Keratinocyte (primary cell): ENCODE measurements at regions not wholly inside any gene's neighbourhood (a gene's known extent, or its start where the extent isn't known, plus 50 kb on each side); places are given as distances from the start of the nearest gene placed in this dataset.

Experiments
- DNase-seq: peaks from one replicate; pipeline ENCODE4 v3.0.0-alpha.2; 2011; ENCODE audit warnings: low read depth, missing footprints, low spot score
- FAIRE-seq: peaks from 2 replicates; lab custom pipeline; 2011; peaks lifted over from hg19 to GRCh38; lab: Jason Lieb, UNC
- H2AFZ ChIP-seq: 2 replicates; pipeline ENCODE4 v1.6.0; 2012; ENCODE audit warnings: low read length, control low read depth, inconsistent platforms; ENCODE audit not compliant: control insufficient read depth
- H3K27ac ChIP-seq: 2 replicates; pipeline ENCODE4 v1.5.1; 2011; ENCODE audit warnings: low read length; ENCODE audit not compliant: control insufficient read depth, insufficient read depth
- H3K27me3 ChIP-seq: 3 replicates; pipeline ENCODE4 v1.6.0; 2011; ENCODE audit warnings: low read length; ENCODE audit not compliant: control insufficient read depth, insufficient read depth; ENCODE audit errors: extremely low read depth
- H3K36me3 ChIP-seq, 2 experiments: 2 replicates in 1 of 2; 3 replicates in 1 of 2; pipeline ENCODE4 v1.5.1; 2011; ENCODE audit warnings: low read length in 2 of 2, mild to moderate bottlenecking in 1 of 2; ENCODE audit not compliant: control insufficient read depth in 2 of 2, insufficient read depth in 2 of 2; ENCODE audit errors: extremely low read depth in 1 of 2
- H3K4me1 ChIP-seq: 3 replicates; pipeline ENCODE4 v1.5.1; 2011; ENCODE audit warnings: low read length; ENCODE audit not compliant: control insufficient read depth, insufficient read depth; ENCODE audit errors: extremely low read depth
- H3K4me2 ChIP-seq: 3 replicates; pipeline ENCODE4 v1.6.0; 2011; ENCODE audit warnings: low read depth, low read length; ENCODE audit not compliant: control insufficient read depth, insufficient read depth; ENCODE audit errors: extremely low read depth
- H3K4me3 ChIP-seq, 3 experiments: fragments of 200-600 bp in 1 of 3; sonication (generic) in 1 of 3; 2 replicates in 2 of 3; 3 replicates in 1 of 3; pipeline ENCODE4 v1.5.1; 2011 to 2016; ENCODE audit warnings: low read length in 3 of 3, mild to moderate bottlenecking in 3 of 3, control low read depth in 2 of 3, inconsistent platforms in 1 of 3, low read depth in 1 of 3, mixed read lengths in 1 of 3, mixed run types in 1 of 3, moderate library complexity in 1 of 3; ENCODE audit not compliant: control insufficient read depth in 2 of 3, insufficient read depth in 2 of 3; ENCODE audit errors: extremely low read depth in 1 of 3
- H3K79me2 ChIP-seq: 2 replicates; pipeline ENCODE4 v1.6.0; 2012; ENCODE audit warnings: low read length; ENCODE audit not compliant: control insufficient read depth, insufficient read depth
- H3K9ac ChIP-seq: 3 replicates; pipeline ENCODE4 v1.6.0; 2011; ENCODE audit warnings: low read length; ENCODE audit not compliant: control insufficient read depth, insufficient read depth; ENCODE audit errors: extremely low read depth
- H3K9me1 ChIP-seq: 3 replicates; pipeline ENCODE4 v1.6.0; 2011; ENCODE audit warnings: low read length; ENCODE audit not compliant: control insufficient read depth, insufficient read depth; ENCODE audit errors: extremely low read depth
- H3K9me3 ChIP-seq: 2 replicates; pipeline ENCODE4 v1.5.1; 2012; ENCODE audit warnings: low read depth, low read length; ENCODE audit not compliant: control insufficient read depth
- H4K20me1 ChIP-seq: 3 replicates; pipeline ENCODE4 v1.6.0; 2011; ENCODE audit warnings: low read length; ENCODE audit not compliant: control insufficient read depth, insufficient read depth; ENCODE audit errors: extremely low read depth
- EZH2 ChIP-seq: IDR thresholded peaks from one replicate; pipeline ENCODE4 v1.6.1; 2012; ENCODE audit warnings: inconsistent platforms, mild to moderate bottlenecking, low read length, moderate library complexity
- dilution Hi-C: fragments of 300-500 bp; cut with MboI; formaldehyde crosslinking; loops from one replicate; pipeline ENCODE4 v1.7.0; 2020; ENCODE audit warnings: low sequenced_read_pairs; ENCODE audit not compliant: extremely low pct_ligation_motif_present
- TF ChIP-seq, protein P1 (sequence below), 3 experiments: IDR thresholded peaks in 1 of 3; conservative IDR thresholded peaks in 1 of 3; optimal IDR thresholded peaks in 1 of 3; 2 replicates in 2 of 3; 3 replicates in 1 of 3; pipeline versions ENCODE3 to v1.5.1; 2011; ENCODE audit warnings: low read length in 3 of 3, mild to moderate bottlenecking in 3 of 3, moderate library complexity in 2 of 3, control low read depth in 1 of 3, inconsistent platforms in 1 of 3; ENCODE audit not compliant: insufficient read depth in 2 of 3; ENCODE audit errors: extremely low read depth in 1 of 3

GRCh38 chr11:15347969-15348734 is 233.4 kb downstream of the INSC start:
- no peaks in the 10 kb centered on the region for H4K20me1 ChIP-seq
- dilution Hi-C loops, result no loop called here
- DNase-seq, result no peak
- H3K36me3 ChIP-seq, result no peaks in the 10 kb centered on the region
- no peak overlapping the region for H3K27ac ChIP-seq
- no peaks in the 10 kb centered on the region for H3K27me3 ChIP-seq
- no peak overlapping the region for H3K4me2 ChIP-seq
- H2AFZ ChIP-seq, result no peak overlapping the region
- H3K9me3 ChIP-seq, result no peaks in the 10 kb centered on the region
- H3K9me1 ChIP-seq, result no peaks in the 10 kb centered on the region
- no peaks in the 10 kb centered on the region for H3K4me1 ChIP-seq
- H3K4me3 ChIP-seq, result no peak overlapping the region
- H3K79me2 ChIP-seq, result no peaks in the 10 kb centered on the region
- no peak for TF ChIP-seq EZH2
- TF ChIP-seq, protein P1, sequence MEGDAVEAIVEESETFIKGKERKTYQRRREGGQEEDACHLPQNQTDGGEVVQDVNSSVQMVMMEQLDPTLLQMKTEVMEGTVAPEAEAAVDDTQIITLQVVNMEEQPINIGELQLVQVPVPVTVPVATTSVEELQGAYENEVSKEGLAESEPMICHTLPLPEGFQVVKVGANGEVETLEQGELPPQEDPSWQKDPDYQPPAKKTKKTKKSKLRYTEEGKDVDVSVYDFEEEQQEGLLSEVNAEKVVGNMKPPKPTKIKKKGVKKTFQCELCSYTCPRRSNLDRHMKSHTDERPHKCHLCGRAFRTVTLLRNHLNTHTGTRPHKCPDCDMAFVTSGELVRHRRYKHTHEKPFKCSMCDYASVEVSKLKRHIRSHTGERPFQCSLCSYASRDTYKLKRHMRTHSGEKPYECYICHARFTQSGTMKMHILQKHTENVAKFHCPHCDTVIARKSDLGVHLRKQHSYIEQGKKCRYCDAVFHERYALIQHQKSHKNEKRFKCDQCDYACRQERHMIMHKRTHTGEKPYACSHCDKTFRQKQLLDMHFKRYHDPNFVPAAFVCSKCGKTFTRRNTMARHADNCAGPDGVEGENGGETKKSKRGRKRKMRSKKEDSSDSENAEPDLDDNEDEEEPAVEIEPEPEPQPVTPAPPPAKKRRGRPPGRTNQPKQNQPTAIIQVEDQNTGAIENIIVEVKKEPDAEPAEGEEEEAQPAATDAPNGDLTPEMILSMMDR (optimal IDR thresholded peaks at IDR 0.05 in 1 of 3, IDR thresholded peaks at IDR 0.05 in 1 of 3, conservative IDR thresholded peaks at IDR 0.05 in 1 of 3; ENCODE audit: extremely low read depth in 1 of 3, insufficient read depth in 2 of 3, low read length in 3 of 3), result no peak
- H3K9ac ChIP-seq, result no peak overlapping the region
- FAIRE-seq, result no peak

DNA sequence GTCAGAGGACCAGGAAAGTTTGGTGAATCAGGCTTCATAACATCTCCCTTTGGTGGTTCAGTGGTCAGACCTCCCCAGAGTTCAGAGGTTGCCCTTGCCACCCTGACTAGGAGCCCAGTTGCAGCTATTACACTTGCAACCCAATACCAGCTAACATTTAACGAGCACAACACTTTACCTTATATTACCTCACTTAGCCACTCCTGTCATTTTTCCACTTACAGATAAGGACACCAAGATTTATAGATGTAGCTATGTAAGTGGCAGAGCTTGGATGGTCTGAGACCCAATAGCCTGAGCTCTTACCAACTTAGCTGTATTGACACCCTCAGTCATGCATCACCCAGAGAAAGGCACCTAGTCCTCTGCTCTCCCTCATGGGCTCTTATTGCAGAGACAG is 234.7 kb downstream of the INSC start:
- FAIRE-seq, result no peak
- no peak for TF ChIP-seq EZH2
- TF ChIP-seq, protein P1 (optimal IDR thresholded peaks at IDR 0.05 in 1 of 3, IDR thresholded peaks at IDR 0.05 in 1 of 3, conservative IDR thresholded peaks at IDR 0.05 in 1 of 3; ENCODE audit: extremely low read depth in 1 of 3, insufficient read depth in 2 of 3, low read length in 3 of 3), result no peak
- dilution Hi-C loops, result no loop called here

More for the DNA sequence above, 234.7 kb downstream of the INSC start:
- H3K36me3 ChIP-seq, result no peaks in the 10 kb centered on the region
- H3K79me2 ChIP-seq, result no peaks in the 10 kb centered on the region
- DNase-seq, result no peak
- H3K9ac ChIP-seq, result no peak overlapping the region
- H3K27ac ChIP-seq, result no peak overlapping the region
- H4K20me1 ChIP-seq, result no peaks in the 10 kb centered on the region
- no peaks in the 10 kb centered on the region for H3K9me1 ChIP-seq
- no peaks in the 10 kb centered on the region for H3K4me1 ChIP-seq
- no peaks in the 10 kb centered on the region for H3K27me3 ChIP-seq
- H3K4me3 ChIP-seq, result no peak overlapping the region
- no peak overlapping the region for H3K4me2 ChIP-seq
- H2AFZ ChIP-seq, result no peak overlapping the region
- H3K9me3 ChIP-seq, result no peaks in the 10 kb centered on the region
